Thyroid gland (tissue), 4 donors: ENCODE measurements at regions not wholly inside any gene's neighbourhood (a gene's known extent, or its start where the extent isn't known, plus 50 kb on each side); places are given as distances from the start of the nearest gene placed in this dataset.

Experiments used
- CTCF ChIP-seq, 6 experiments: fragments of 200-600 bp in 3 of 6; fragments of 450-650 bp in 3 of 6; sonication (generic) in 3 of 6; IDR thresholded peaks; one replicate each; pipeline ENCODE4 v1.5.1; 2016 to 2019; ENCODE audit warnings: antibody characterized with exemption in 6 of 6, mild to moderate bottlenecking in 2 of 6, inconsistent platforms in 1 of 6, moderate library complexity in 1 of 6
- POLR2A ChIP-seq, 2 donors: fragments of 450-650 bp; IDR thresholded peaks; one replicate each; pipeline ENCODE4 v1.6.1; 2017; ENCODE audit warnings: antibody characterized with exemption in 2 of 2, mild to moderate bottlenecking in 2 of 2, moderate library complexity in 1 of 2

- TF ChIP-seq CTCF (IDR thresholded peaks at IDR 0.05): no peak
- no peak for TF ChIP-seq POLR2A (IDR thresholded peaks at IDR 0.05)
Measured at GRCh38 chr5:173479711-173480110, 136.7 kb downstream of the BOD1 start.
